ENCODE measurements at regions not wholly inside any gene's neighbourhood (a gene's known extent, or its start where the extent isn't known, plus 50 kb on each side); places are given as distances from the start of the nearest gene placed in this dataset.
"Not testable (repeated sequence)": the region's sequence is repeated elsewhere in the genome, so short reads cannot be mapped to it uniquely, and the experiment has no call there.

GRCh38 chr3:83251490-83251889 is 1490.0 kb upstream of the GBE1 start:
- no peak for DNase-seq

DNA sequence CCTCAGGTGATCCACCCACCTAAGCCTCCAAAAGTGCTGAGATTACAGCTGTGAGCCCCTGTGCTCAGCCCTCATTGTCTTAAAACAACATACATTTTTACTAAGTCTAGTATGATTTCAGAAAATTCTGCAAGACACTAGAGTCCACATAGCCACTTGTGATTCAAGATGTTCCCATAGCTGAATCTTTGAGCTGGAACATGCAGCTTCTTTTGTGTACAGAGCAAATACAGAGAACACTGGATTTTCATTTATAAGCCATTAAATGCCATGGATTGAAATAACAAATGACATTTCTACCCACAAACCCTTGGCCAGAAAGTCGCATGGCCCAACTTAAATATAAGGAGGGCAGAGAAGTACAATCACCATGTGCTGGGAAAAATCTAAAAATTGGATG is 1489.2 kb upstream of the GBE1 start:
- no peak for DNase-seq

DNA sequence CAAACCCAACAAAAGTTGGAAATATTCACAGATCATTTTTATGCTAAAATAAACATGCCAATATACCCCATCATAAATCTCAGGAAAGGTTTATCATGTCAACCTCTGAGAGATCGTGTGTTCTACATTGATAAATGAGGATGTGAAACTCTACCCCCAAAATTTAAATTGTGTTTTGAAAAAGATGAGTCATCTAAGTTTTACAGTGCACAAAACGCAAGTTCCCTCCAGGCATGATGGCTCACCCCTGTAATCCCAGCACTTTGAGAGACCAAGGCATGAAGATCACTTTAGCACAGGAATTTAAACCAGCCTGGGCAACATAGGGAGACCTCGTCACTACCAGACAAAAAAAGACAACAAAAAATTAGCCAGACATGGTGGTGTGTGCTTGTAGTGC is 1487.0 kb upstream of the GBE1 start:
- DNase-seq: no peak

- no peak for DNase-seq
These were observed 1473.9 kb upstream of the GBE1 start for GRCh38 chr3:83235180-83235814.

DNA sequence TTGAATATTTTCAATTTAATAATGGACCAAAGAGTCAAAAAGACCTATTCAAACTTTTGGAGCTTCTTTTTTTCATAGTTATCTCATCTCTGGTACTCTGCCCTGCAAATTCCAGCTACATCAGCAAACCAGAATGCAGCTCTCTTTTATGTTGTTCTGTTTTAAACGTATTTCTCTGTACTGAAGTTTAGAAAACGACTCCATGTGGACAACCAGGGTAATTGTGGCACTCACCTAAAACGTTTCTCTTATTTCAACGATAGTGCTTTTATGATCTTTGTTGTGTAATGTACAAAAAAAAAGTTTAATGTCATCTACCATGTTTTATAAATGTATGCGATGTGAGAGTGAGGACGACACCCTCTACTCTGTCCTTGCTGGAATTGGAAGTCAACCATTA is 1472.3 kb upstream of the GBE1 start:
- DNase-seq: no peak

- DNase-seq: no peak
These were observed 1469.4 kb upstream of the GBE1 start for GRCh38 chr3:83230841-83231240.

DNA sequence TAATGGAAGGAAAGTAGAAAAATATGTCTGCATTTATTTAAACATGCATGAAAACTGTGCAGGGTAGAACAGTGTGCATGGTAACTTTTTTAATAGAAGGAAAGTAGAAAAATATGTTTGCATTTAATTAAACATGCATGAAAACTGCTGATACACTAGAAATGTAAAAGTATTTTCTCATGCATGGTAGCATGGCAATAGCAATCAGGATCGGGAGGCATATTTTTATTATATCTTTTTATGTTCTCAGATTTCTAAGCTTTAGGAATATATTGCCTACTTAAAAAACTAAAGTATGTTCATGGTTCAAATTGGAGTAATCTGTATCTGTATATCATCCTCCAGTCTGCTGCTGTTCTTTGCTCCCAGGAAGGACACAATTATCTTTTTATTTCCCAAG is 1468.9 kb upstream of the GBE1 start:
- DNase-seq: no peak

GRCh38 chr3:83226751-83227150 is 1465.3 kb upstream of the GBE1 start:
- no peak for DNase-seq

DNA sequence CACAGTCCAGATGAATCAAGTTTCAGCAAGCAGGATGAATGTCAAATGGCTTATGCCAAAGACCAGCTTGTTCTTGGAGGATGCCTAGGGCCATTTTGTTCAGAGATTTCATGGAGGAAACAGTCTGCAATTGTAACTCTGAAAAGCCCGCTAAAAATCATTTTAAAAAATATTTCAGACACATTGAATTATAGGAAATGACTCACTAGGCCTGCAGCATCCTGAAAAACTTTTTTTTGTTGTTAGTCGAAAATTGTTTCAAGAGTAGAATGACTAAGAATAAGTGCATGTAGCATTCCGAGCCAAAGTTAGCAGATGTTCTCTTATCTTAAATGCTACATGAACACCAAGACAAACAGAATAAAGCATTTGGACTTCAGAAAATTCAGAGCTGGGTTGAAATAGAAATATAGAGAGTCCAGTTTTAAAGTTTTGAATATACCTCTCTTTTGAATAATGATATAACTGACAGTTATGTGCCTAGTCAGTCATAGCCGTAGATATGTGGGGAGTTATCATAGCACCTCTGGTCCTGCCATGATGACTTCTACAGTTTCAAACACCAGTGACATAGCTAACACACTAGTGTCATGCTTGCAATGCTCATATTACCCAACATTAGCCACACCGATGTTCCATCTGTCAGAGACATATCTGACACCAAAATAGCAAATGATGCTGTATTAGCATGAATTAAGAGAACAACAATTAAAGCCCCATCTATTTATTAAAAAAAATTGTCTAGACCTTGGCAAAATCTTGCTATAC is 1462.8 kb upstream of the GBE1 start:
- no peak for DNase-seq

DNA sequence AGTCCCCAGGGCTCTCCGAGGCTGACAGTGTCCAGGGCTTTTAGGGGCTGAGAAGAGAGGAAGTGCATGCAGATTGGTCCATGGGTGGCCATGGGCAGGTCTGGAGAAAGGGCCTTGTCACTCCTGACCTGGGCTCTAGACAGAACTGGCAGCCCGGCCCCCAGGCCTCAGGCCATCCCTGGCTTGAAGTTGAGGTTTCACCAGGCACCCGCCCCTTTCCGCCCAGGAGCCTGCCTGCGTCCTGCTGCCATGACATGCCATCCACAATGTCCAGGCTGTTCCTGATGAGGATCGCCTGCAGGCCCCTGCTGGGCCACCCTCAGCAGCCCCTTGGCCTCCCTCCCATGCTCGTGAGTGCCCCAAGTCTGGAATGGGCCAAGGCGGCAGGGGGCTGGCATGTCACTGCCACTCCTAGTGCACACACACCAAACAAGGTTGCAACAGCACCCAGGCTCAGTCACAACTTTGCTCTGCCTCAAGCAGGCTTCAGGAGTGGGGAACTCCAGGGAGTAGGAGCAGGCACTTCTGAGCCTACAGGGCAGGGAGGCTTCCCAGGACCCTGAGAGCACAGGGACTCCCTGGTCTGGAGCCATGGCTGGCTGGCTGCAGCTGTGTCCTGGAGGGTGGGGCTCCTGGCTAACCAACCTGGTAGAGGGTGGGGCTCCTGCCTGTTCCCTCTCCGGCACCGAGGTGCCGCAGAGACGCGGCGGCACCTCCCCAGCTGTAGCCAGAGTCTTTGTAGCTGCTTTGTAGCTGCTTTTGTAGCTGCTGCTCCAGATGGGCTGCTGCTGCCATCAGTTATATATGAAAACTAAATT is 1457.1 kb upstream of the GBE1 start:
- DNase-seq: no peak

GRCh38 chr3:83217595-83218118 is 1456.2 kb upstream of the GBE1 start:
- not testable (repeated sequence) for DNase-seq

DNA sequence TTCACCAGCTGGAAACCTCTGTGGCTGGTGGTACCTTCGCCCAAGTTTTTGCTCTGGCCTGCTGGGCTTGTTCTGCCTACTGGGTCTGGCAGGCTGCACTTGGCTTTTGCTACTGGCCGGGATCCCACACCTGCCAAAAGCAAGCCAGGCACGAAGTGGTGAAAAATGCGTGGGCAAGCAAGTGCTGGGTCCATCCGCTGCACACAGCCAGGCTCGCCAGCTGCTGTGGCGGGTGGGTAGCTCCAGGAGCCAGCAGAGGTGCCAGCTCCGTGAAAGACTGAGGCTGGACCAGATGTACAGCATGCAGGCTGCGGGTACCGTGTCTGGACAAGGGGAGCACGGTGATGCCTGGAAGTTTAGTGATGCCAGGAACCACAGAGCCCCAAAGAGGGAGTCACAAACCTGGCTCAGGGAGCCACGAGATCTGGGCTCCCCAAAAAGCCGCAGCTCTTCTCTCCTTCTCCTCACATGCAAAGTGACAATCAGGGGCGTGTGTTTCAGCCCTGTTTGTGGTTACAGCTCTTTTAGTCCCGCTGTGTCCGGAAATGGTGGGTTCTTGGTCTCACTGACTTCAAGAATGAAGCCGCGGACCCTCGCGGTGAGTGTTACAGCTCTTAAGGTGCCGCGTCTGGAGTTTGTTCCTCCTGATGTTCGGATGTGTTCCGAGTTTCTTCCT is 1455.6 kb upstream of the GBE1 start:
- DNase-seq: no peak

- DNase-seq: no peak
These were observed 1433.8 kb upstream of the GBE1 start for GRCh38 chr3:83195243-83195642.

DNA sequence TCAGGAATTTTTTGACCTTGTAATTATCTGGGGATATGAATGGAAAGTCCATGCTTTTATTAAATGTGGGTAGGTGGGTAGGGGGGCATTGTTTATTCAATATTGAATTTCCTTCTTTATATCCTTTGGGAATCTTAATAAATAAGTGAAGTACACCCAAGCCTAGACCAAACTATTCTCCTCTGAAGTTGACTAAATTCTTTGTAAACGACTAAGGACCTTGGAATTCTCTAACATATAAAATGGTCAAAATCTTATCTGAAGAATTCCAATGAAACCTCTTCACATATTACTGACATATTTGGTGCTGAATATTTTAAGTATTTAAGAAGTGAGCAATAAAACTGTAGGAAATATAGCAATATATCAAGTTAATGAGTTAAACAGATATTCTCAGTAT is 1432.1 kb upstream of the GBE1 start:
- DNase-seq: no peak

DNA sequence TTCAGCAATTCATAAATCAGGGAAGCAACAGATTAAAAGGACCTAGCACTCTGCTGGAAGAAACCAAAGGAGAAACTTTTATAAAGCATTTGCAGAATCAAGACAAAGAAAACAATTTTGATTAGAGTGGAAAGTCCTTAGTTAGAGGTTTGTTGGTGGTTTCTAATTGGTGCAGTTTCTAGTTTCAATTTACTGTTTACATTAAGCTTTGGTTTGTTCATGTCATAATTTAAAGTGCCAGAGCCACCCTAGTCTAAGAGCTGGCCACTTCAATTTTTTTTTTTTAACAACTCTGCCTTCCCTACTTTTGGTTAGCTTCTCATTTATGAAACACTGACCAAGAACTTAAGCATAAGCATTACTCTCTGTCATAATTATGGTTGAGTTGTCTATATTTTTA is 1428.2 kb upstream of the GBE1 start:
- no peak for DNase-seq

DNA sequence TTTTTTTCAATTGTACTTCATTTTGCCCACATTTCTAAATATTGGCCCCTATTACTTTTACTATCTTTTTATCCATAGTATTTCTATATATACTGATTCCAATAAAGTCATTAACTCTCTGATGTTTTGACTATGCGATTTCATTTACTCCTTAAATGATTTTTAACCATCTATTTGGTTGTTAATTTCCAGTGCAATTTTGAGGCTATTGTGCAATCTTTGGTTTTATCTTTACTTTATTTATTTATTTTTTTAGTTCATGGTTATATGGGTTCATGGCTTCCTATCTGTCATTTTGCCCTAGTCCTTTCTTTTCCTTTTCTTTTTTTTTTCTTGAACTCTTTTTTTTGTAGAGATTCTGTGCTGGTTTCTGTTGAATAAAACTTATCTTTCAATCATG is 1408.0 kb upstream of the GBE1 start:
- DNase-seq: no peak

DNA sequence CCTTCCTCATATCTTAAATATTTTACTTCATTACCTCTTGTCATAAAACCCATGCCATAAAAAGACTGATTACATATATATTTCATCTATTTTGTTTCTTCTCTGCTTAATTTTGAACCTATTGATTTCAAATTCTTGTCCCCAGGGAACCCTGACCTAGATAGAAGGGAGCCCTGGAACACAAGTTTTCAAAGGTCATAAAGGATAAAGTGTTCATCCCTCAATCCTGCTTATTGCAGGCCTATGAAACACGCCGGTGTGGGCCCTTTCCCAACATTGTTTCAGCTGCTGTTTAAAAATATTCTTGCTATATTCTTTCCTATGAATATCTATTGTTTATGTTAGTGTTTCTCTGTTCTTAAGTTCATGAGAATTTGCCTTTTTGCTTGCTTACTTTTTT is 1389.5 kb upstream of the GBE1 start:
- no peak for DNase-seq

DNA sequence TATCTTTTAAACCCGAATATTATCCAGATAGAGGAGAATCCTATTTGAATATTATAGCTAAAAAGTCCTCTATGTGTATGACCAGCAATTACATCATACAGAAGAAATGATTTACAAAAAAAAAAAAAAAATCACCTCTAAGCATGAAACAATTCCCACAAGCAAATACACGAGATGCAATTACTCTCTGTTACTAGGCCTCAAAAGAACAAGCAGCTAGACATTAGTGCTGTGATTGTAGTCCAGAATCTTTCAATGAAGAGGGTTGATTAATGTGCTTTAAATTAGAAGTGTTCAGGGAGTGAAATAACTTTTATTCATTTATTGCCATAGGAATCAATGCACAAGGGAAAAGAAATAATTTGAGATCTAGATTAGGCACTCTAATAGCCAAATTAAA is 1379.5 kb upstream of the GBE1 start:
- no peak for DNase-seq

- DNase-seq: no peak
These were observed 1369.8 kb upstream of the GBE1 start for GRCh38 chr3:83131236-83131635.

DNA sequence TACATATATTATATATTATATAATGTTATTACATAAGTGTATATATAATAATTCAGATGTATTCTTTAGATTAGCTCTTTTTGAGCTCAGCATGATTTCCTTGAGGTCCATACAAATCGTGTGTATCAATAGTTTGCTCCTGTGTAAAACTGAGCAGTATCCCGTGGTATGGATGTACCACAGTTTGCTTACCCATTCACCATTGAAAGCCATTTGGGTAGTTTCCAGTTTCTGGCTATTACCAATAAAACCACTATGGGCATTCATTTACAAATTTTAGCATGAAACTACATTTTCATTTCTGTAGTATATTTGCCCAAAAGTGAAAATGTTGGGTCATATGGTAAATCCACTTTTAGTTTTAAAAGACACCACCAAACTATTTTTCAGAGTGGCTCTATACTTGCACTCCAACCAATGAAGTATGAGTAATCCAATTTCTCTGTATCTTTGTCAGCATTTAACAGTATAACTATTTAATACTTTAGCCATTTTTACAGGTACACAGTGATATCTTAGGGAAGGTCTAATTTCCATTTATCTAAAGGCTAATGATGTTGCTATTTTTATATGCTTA is 1361.4 kb upstream of the GBE1 start:
- DNase-seq: no peak

DNA sequence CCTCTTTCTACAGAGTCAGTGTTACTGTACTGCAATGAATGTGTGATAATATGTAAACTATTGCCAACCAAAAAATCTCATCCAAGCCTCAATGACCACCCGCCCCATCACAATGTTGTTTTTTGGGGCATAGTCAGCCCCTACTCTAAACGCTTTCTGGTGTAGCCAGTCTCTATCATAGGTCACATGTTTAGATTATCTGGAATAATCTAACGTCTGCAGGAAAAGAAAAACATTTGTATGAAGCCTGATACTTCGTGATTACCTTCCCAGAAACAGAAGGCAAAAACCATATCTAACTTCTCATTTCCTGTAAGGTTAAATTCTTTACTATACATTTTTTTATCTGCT is 1331.8 kb upstream of the GBE1 start:
- DNase-seq: no peak

DNA sequence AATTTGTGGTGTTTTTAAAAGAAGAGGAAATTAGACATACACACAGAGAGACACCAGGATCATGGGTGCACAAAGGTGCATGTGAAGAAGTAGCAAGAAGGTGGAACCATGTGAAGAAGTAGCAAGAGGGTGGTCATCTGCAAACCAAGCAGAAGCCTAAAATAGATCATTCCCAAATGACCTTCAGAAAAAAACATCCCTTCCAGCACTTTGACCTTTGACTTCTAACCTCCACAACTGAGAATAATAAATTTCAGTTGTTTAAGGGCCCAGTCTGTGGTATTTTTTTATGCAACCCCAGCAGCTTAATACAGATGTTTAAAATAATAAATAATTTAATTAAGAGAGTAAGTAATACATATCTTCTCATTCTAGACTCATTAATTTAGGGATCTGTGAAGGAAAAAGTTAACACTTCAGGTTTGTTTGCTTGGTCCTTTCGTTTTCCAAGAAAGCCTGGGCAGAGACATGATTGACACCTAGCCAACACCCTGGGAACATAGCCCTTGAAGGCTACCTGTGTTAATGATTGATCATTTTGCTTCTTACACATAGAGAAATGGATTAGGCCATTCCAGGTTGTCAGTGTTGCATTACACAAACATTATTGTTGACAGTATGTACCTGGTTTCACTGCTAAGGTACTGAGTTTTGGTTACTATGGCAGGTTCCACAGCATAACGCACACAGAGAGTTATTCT is 1331.2 kb upstream of the GBE1 start:
- no peak for DNase-seq
